HTR-8/SVneo (cell line): ENCODE measurements at regions not wholly inside any gene's neighbourhood (a gene's known extent, or its start where the extent isn't known, plus 50 kb on each side); places are given as distances from the start of the nearest gene placed in this dataset.

ENCODE experiments used
- DNase-seq: peaks from one replicate; pipeline ENCODE4 v3.0.0; 2011; ENCODE audit warnings: low spot score, mixed read lengths; ENCODE audit not compliant: insufficient read length
- FAIRE-seq: peaks from 2 replicates; lab custom pipeline; 2011; peaks lifted over from hg19 to GRCh38; lab: Jason Lieb, UNC

DNA sequence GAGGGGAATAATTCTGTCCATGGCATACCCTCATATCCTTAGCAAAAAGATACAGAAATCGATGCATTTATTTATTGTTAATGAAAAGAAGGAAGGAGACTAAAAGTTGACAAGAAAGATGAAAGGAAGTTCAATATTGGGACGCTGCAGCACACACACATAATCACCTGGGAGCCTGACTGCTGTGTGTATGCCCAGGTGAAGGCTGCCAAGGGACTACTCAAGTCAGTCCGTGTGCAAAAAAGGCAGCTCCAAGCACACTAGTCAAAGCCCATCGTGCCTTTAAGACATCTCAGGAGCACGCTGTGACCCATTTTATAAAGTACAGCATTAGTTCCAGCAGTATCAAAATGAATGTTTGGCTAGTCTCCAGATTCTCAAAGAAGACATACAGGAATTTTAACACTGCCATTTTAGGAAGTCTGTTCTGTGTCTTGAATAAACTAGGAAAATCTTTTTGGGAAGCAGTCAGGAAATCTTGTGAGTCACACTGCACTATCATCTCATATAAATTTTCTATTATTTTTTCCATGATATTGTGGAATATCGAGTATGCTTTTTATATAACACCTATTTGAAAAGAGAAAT is 363.9 kb downstream of the GASK1B start:
- FAIRE-seq = no peak

DNA sequence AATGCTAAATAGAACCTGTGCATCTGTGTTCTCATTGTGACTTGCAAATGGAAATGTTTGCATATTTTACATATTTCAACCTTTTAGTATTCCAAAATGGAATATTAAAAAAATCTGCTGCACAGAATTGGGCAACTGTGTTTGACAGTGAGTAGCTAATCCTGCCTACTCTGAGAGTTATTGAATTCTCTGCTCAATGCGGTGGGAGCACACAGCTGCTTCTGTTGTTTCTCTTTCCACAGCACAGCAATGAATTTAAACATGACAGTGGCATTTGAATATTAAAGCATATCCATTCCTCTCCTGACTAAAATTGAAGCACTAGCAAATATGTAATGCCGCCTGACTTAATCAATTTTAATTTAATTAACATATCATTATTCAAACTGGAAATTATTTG is 366.6 kb downstream of the GASK1B start:
- no peak for DNase-seq

More for the DNA sequence above, 363.9 kb downstream of the GASK1B start:
- no peak for DNase-seq

DNA sequence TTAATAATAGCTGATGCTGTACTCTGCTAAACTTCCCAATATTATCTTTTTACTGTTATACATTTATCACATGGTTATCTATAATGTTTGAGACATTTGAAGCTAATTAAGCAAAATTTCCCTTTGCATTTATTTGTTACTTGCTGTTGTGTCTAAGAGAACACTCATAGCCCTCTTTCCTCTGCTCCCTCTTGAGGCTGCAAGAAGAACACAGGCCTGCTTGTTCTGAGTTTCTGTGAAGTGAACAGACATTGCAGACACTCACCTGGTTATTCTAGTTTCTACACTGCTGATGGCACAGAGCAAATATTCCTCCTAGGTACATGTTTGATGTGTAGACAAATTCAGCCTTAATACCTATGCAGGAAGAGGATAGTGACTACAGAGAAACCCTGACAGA is 367.8 kb downstream of the GASK1B start:
- no peak for FAIRE-seq

More for the DNA sequence above, 366.6 kb downstream of the GASK1B start:
- FAIRE-seq = no peak

DNA sequence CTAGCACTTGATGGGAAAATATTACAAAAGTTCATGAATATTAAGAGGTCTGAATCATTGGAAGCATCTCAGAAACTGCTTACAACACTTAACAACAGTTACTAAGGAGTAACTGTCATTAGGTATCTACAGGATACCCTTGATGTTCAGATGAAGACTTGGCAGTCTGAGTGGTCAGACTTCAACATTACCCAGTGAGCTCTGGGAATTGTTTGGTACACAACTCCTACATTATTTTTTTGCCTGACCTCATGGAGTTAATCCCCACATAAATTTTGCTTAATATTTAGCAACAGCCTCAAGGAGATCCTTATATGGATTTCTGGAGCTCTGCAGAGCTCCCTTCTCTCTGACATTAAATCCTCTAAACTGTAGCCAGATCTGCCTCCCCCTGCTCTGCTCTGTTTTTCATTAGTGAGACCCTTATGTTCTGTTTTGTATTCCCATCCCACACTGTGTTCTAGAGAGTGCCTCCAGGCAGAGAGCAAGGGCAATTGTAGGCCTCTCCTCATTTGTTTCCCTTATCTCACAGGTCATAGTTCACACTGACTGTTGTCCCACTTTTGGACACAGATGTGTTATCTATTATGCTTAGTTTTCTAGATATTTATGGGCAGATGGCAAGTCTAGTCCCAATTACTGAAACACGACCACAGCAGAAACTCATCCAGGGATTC is 368.8 kb downstream of the GASK1B start:
- FAIRE-seq (no peak), DNase-seq (no peak)

More for the DNA sequence above, 367.8 kb downstream of the GASK1B start:
- DNase-seq = no peak

DNA sequence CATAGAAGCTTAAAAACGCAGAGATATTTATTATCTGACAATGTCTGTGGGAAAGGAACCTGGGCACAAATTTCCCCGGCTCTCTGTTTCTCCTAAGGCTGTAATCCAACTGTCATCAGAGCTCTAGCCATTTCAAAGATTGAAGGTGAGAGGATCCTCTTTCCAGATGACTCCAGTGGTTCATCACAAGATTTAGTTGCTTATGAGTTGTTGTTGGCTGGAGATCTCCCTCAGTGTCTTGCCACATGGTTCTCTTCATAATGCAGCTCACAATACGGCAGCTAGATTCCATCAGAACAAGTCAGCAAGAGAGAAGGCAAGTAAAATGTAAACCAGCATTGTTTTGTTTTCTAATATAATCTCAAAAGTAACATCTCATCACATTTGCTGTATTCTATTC is 369.4 kb downstream of the GASK1B start:
- FAIRE-seq (no peak), DNase-seq (no peak)

DNA sequence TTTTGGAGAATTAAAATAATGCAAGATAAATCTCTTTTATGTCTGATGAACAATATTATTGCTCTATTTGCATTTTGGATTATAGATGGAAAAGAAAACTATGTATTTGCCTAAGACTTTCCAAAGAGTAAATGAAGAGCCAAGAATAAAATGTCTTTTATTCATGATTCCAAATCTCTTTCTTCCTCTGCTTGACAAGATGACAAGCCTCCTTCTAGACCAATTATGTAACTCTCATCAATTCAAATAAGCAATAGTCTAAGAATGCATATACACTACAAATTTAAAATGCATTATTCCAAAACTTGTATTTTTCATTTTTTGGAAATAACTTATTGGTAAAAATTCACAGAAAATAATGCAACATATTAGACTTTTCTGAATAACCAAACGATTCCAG is 377.3 kb downstream of the GASK1B start:
- FAIRE-seq (no peak), DNase-seq (no peak)

DNA sequence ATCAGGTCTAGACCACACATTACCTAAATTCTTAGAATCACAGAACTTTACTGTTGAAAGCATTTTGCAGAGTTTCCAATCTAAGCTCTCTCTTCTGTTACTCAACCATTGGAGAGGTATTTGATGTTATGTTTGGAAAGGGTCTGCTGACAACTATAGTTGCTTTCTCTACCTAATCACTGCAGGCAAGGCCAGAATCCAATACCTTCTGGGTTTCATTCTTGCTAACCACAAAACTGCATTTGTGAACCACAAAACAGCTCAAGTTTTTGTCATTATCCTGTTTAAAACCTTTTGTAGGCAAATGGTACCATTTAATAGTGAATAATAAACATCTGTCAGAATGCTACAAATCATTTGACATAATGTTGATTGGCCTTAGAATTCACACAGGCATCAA is 380.1 kb downstream of the GASK1B start:
- no peak for FAIRE-seq
- no peak for DNase-seq

DNA sequence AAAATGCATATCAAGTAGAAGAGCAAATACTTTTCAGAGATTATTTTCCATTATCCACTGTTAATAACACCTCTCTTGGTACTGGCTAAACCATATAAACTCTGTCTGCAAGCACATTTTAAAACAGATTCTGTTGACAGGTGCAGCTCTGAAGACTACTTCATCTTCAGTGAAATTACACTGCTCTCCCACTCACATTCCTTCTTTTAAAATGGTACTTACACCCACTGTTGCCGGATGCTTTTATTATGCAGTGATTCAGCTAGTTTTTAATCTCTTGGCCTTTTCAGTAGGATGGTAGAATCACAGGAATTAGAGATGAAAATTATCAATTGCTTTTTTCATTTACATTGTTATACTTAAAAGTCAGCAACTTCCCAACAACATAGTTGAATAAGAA is 381.6 kb downstream of the GASK1B start:
- DNase-seq (no peak), FAIRE-seq (no peak)

DNA sequence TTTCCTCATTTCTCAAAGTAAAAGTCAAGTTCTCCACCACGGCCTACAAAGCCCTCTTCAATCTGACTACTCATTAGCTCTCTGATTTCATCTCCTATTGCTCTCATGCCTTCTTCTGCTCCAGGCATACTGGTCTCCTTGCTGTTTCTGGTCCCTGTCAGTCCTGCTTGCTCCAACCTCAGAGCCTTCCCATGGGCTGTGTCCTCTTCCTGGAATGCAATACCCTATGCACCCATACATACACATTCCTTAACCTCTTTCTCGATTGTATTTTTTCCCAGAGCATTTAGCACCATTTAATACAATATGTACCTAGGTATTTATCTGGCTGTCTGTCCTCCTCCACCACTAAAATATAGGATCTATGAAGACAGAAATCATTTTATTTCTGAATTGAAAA is 385.2 kb downstream of the GASK1B start:
- no peak for FAIRE-seq
- no peak for DNase-seq

DNA sequence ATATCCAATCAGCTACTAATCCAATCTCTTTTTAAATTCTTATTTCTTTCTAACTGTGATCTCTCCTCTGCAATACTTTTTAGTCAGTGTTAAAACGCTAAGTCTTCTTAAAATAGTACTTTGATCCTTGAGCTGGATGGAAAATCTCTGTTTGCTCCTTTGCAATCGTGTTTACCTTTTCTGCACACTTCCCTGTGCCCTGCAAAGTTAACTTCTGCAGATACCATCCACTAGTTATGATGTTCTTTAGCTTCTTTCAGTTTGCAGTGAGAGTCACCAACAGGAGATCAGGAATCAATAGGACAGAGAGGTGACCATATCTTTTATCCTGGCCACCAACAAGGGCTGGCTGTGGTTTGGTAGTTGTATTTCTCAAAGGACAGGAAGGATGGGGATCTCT is 391.5 kb downstream of the GASK1B start:
- FAIRE-seq (no peak), DNase-seq (no peak)

DNA sequence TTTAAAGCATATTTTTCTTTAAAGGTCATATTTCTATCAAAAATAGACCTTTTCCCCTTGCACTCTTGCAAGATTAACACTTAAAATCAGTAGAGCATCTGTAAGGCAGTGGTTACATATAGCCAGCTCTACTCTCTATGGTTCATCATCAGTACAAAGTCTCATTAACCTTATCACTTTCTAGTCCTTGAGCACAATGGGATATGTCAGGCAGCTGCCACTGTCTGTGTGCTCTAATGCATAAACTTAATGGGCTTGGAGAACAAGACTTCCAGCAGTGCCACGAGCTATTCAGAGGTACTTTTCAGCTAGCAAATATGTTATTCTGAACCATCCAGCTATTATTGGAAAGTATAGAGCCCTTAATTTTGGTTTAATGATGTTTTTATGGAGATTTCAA is 393.7 kb downstream of the GASK1B start:
- FAIRE-seq (no peak), DNase-seq (no peak)

DNA sequence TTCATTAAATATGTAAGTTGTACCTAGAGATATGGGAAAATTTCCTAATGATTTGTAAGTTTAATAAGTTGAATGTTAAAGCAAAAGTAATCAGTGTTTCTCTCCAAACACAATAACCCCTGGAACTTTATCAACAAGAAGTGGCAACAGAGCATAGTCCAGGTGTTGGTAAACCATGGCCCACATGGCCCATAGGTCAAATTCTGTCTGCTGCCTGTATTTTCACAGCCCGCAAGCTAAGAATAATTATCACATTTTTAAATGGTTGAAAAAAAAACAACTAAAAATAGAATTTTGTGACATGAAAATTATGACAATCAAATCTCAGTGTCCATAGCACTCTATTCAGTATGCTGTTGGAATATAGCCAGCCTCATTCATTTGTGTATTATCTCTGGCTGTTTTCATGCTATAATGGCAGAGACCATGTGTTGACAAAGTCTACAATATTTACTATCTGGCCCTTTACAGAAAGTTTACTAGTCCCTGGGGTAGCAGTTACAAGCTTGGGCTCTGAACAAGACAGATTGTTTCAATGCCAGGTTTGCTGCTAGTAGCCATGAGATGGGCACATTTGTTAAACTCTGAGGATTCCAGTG is 395.8 kb downstream of the GASK1B start:
- FAIRE-seq = peak; percentile 28
- no peak for DNase-seq

DNA sequence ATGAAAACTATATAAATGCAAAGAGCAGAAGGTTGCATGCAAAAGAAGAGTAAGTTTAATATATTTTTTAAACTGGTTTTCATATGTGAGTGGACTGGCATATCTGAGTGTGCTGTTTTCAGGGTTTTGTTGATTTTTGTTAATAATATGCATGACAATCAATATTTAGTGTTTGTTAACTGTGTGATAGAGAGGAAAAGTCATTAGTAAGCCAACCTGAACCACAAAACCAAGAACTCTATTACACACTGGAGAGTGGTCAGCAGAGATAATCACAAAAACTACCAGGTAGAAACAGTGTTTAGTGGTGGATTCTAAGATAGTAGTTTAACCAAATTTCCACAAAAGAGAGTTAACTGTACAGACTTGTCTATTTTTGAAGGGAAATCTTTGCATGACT is 396.9 kb downstream of the GASK1B start:
- FAIRE-seq (no peak), DNase-seq (no peak)

DNA sequence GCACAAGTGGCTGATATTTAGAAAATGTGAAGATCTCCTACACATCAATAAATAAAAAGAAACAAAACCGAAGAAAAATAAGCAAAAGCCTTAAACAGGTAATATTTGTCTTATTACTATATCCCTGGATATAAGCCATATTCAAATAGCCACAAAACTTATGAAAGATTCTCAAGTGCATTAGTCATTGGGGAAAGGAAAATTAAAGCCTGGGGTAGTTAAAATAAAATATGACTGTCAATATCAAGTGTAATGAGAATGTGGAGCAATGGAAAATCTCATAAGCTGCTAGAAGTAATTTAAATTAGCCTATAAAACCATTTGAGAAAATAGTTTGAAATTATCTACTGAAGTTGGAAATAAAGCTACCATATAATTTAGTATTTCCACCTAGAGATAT is 399.9 kb downstream of the GASK1B start:
- FAIRE-seq (no peak), DNase-seq (no peak)

DNA sequence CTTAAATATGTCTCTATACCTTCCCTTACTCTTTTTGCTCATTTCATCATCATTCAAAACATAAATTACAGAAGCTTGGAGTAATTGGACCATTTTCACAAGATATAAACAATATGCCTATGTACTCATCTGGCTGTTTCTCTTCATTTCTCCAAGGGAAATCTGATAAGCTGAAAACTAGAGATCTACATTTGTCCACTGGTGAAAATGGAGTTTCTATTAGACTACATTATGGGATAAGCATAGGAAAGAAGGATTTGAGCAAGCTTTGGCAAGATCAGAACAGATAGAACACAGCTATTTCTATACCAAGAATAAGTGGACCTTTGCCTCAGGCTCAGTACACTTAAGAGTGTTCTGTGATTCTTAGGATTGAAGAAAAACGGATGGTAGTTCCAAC is 404.4 kb downstream of the GASK1B start:
- no peak for DNase-seq
- FAIRE-seq = no peak

DNA sequence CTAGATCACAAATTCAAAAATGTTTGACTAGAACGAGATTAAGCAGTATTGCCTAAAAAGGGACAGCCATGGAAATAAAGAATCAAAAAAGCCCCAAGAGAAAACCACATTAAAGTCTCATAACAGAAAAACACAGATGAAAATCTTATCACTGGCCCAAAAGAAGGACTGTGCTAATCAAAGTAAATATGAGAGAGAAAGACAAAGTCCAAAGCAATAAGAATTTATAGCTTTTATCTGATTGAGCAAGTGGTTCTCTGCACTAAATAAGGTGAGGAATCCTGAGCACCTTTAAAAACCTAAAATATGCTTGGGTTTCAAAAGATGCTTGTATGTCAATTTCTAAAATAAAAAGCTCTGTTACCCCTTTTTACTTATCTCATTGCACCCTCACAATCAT is 409.3 kb downstream of the GASK1B start:
- DNase-seq (no peak), FAIRE-seq (no peak)

DNA sequence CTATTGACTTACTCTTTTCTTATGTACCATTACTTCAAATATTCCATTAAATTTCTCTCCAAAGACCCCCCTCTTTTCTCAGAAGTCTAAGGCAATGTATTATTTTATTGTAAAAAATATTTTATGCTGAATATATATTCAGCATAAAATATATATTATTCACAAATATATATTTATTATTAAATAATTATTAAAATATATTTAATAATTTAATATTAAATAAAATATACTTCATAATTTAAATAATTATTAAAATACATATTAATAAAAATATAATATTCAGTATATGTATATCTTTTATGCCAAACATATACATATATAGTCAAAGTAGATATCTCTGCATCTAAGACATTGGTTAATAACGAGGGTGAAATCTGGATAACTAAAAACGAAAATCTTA is 418.4 kb downstream of the GASK1B start:
- FAIRE-seq (no peak), DNase-seq (no peak)

DNA sequence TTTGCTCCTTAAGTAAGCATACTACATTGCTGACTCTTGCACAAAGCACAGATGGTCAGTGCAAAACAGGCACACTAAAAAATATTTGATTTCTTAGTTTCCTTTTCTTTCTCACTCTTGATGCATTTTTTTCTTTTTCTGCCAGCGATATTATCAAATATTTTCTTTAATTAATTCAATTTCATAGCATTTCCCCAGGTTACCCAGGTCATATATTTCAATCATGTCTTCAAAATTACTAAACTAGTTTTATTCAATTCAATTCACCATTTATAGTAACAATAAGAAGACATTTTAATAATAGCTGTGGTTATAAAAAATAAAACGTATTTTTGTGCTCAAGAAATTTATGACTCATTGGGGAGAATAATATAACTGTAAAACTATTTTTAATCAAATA is 421.2 kb downstream of the GASK1B start:
- FAIRE-seq = no peak
- no peak for DNase-seq

DNA sequence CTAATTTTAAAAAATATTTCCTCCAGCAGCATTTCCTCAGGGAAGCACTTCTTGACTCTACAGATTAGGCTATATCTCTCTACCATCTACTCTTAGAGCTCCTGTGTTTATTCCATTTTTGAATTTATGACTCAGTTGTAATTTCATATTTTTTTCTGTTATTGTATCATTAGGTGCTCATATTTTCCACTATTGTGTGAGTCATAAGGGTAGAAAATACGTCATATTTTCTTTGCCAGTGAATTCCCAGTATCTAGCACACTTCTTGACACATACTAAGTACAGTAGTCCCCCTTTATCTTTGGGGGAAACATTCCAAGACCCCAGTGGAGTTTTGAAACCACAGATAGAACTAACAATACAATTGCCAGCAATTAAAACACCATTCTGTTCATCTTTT is 431.2 kb downstream of the GASK1B start:
- no peak for FAIRE-seq
- no peak for DNase-seq

DNA sequence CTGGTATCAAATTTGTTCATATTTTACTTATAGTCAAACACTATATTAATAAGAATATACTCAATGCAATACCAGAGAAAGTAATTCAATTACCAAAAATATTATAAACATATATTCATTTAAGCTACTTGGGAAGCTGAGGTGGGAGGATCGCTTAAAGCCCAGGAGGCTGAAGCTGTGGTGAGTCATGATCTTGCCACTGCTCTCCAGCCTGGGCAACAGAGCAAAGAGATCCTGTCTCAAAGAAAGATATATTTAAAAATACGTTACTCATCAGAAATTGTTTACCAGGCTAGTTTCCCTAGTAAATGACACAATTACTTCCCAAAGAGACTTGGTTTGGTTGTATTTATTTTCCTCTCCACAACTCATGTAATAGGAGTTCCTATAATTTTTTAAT is 433.6 kb downstream of the GASK1B start:
- no peak for FAIRE-seq
- no peak for DNase-seq

DNA sequence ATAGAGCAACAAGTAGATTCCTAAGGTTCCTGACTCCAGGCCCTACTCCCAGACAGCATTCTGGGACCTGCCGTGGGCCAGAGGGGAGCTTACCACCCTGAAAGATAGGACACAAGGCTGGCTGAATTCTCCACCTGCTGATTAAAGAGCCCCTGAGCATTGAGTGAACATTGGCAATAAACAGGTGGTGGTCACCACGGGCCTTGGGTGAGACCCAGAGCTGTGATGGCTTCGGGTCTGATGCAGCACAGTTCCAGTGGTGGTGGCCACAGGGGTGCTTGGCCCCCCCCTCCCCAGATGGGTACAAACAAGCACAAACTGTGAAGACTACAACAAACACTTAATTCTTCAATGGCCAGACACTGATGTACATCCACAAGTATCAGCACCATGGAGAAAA is 444.6 kb downstream of the GASK1B start:
- DNase-seq = no peak
- no peak for FAIRE-seq

DNA sequence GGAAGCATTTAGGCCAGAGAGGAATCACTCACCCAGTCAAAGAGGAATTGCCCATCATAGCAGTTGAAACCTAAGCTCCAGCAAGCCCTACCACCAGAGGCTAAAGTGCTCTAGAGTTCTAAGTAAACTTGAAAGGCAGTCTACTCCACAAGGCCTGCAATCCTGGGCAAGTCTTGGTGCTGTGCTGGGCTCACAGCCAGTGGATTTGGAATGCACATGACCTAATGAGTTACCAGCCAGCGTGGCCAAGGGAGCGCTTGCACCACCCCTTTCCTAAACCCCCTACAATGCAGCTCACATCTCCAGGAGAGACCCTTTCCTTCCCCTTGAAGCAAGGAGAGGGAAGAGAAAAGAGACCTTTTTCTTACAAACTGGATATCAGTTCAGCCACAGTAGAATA is 445.7 kb downstream of the GASK1B start:
- FAIRE-seq = no peak
- DNase-seq = no peak
